ENCODE measurements at regions not wholly inside any gene's neighbourhood (a gene's known extent, or its start where the extent isn't known, plus 50 kb on each side); places are given as distances from the start of the nearest gene placed in this dataset.
"Not testable (repeated sequence)": the region's sequence is repeated elsewhere in the genome, so short reads cannot be mapped to it uniquely, and the experiment has no call there.

DNA sequence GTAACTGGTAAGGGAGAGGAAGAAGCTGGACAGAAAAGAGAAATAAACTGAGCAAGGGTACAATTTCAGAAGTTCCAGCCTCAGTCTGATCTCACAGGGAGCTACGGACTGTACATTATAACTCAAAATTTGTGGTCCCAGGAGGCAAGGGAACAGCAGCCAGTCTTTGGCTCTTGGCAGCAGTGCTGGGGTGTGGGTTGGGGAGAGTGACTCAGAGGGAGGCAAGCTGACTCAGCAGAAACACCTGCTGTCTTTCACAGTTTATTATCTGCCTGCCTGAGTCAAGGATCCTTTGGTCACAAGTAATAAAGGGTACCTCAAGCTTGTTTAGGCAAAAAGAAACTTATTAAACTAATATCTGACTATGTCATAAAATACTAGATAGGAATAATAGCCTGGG lies 73.5 kb upstream of the KIF2B start:
- TF ChIP-seq ZBTB17 (tag by site-specific recombination; IDR thresholded peaks at IDR 0.05) (no peak), ZEB2 (tag by site-specific recombination; IDR thresholded peaks at IDR 0.05) (no peak), ZNF174 (tag by site-specific recombination; IDR thresholded peaks at IDR 0.05) (no peak), ZNF530 (tag by site-specific recombination; IDR thresholded peaks at IDR 0.05; ENCODE audit: low read depth) (no peak), ZNF701 (tag by site-specific recombination; IDR thresholded peaks at IDR 0.05) (no peak), ZNF600 (tag by site-specific recombination; IDR thresholded peaks at IDR 0.05) (no peak), ZNF621 (tag by site-specific recombination; IDR thresholded peaks at IDR 0.05) (no peak), ZNF677 (tag by site-specific recombination; IDR thresholded peaks at IDR 0.05) (no peak), SP7 (tag by site-specific recombination; IDR thresholded peaks at IDR 0.05) (no peak), YY1 (tag by site-specific recombination; IDR thresholded peaks at IDR 0.05) (no peak)
- TF ChIP-seq, protein P1, sequence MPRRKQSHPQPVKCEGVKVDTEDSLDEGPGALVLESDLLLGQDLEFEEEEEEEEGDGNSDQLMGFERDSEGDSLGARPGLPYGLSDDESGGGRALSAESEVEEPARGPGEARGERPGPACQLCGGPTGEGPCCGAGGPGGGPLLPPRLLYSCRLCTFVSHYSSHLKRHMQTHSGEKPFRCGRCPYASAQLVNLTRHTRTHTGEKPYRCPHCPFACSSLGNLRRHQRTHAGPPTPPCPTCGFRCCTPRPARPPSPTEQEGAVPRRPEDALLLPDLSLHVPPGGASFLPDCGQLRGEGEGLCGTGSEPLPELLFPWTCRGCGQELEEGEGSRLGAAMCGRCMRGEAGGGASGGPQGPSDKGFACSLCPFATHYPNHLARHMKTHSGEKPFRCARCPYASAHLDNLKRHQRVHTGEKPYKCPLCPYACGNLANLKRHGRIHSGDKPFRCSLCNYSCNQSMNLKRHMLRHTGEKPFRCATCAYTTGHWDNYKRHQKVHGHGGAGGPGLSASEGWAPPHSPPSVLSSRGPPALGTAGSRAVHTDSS (tag by site-specific recombination; IDR thresholded peaks at IDR 0.05): no peak
- Histone ChIP-seq H3K9me3 (ENCODE audit: control insufficient read depth, insufficient read depth, low read depth, low read length) (no peaks in the 10 kb centered on the region), H3K36me3 (ENCODE audit: control insufficient read depth in 2 of 2, insufficient read depth in 1 of 2, low read length in 2 of 2) (no peaks in the 10 kb centered on the region), H3K4me3 (ENCODE audit: low read depth, low read length) (no peak overlapping the region), H3K27ac (ENCODE audit: extremely low read depth, low read depth, low read length) (no peak overlapping the region), H3K4me1 (ENCODE audit: control insufficient read depth, insufficient read depth, low read length) (no peaks in the 10 kb centered on the region)
- CTCF ChIA-PET: no interaction called here
- POLR2A ChIA-PET: no interaction called here

DNA sequence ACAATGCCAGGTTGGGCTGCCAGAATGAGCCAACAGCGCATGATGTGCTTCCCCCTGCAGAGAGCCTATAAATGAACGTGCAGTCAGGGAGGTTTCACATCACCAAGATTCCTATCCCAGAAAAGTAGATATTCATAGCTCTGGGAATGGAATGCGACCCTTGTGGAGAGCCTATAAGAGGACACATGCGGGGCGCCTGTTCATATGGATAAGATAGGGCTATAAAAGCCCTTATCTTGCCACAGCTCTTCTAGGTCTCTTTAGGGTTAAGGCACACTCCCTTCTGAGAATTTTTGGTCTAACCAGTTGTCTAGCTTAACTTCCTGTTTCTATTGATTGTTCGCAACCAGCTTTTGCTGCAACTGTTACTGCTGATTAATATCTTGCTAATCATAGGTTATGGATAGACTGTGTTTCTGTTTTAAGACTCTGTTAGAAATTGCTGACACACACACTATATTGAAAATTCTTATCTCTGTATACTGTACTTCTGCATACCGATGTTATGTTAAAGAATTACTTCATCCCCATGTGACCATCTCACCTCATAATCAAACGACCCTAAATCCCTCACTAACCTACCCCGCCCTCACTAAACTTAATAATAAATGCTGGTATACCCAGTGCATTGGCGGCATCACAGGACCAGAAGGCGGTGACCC lies 74.4 kb upstream of the KIF2B start:
- H3K36me3 ChIP-seq (ENCODE audit: control insufficient read depth in 2 of 2, insufficient read depth in 1 of 2, low read length in 2 of 2); H3K4me1 ChIP-seq (ENCODE audit: control insufficient read depth, insufficient read depth, low read length); H3K4me3 ChIP-seq (ENCODE audit: low read depth, low read length); H3K27ac ChIP-seq (ENCODE audit: extremely low read depth, low read depth, low read length); POLR2A ChIA-PET; H3K9me3 ChIP-seq (ENCODE audit: control insufficient read depth, insufficient read depth, low read depth, low read length); CTCF ChIA-PET: not testable (repeated sequence)

DNA sequence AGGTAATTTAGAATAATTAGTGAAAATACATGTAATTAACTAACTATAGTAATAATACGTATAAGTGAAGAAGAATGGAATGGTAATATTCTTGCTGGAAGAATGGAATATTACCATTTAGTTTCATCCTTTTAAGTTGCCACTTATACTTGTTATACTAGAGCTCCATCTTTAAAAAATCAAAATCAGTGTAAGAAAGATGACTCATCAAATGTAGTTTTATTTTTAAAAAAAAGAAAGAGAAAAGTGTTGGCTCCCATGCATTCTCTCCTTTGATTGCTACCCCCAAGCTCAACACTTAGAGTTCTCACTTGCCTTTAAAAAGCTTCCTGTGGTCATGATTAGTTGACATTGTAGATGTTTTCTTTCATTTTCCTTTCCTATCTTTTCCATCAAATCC lies 82.4 kb upstream of the KIF2B start:
- POLR2A ChIA-PET: no interaction called here
- Histone ChIP-seq H3K27ac (ENCODE audit: extremely low read depth, low read depth, low read length) (no peak overlapping the region), H3K4me1 (ENCODE audit: control insufficient read depth, insufficient read depth, low read length) (no peaks in the 10 kb centered on the region), H3K9me3 (ENCODE audit: control insufficient read depth, insufficient read depth, low read depth, low read length) (no peaks in the 10 kb centered on the region), H3K36me3 (ENCODE audit: control insufficient read depth in 2 of 2, insufficient read depth in 1 of 2, low read length in 2 of 2) (no peaks in the 10 kb centered on the region), H3K4me3 (ENCODE audit: low read depth, low read length) (no peak overlapping the region)
- CTCF ChIA-PET: no interaction called here
- TF ChIP-seq, protein P2, sequence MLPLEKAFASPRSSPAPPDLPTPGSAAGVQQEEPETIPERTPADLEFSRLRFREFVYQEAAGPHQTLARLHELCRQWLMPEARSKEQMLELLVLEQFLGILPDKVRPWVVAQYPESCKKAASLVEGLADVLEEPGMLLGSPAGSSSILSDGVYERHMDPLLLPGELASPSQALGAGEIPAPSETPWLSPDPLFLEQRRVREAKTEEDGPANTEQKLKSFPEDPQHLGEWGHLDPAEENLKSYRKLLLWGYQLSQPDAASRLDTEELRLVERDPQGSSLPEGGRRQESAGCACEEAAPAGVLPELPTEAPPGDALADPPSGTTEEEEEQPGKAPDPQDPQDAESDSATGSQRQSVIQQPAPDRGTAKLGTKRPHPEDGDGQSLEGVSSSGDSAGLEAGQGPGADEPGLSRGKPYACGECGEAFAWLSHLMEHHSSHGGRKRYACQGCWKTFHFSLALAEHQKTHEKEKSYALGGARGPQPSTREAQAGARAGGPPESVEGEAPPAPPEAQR (tag by site-specific recombination; IDR thresholded peaks at IDR 0.05): no peak
- TF ChIP-seq, protein P3, sequence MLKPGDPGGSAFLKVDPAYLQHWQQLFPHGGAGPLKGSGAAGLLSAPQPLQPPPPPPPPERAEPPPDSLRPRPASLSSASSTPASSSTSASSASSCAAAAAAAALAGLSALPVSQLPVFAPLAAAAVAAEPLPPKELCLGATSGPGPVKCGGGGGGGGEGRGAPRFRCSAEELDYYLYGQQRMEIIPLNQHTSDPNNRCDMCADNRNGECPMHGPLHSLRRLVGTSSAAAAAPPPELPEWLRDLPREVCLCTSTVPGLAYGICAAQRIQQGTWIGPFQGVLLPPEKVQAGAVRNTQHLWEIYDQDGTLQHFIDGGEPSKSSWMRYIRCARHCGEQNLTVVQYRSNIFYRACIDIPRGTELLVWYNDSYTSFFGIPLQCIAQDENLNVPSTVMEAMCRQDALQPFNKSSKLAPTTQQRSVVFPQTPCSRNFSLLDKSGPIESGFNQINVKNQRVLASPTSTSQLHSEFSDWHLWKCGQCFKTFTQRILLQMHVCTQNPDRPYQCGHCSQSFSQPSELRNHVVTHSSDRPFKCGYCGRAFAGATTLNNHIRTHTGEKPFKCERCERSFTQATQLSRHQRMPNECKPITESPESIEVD (tag by site-specific recombination; IDR thresholded peaks at IDR 0.05): no peak
- TF ChIP-seq, protein P4, sequence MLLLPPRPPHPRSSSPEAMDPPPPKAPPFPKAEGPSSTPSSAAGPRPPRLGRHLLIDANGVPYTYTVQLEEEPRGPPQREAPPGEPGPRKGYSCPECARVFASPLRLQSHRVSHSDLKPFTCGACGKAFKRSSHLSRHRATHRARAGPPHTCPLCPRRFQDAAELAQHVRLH (tag by site-specific recombination; IDR thresholded peaks at IDR 0.05): no peak
- TF ChIP-seq ZNF16 (tag by site-specific recombination; IDR thresholded peaks at IDR 0.05; ENCODE audit: low read depth): no peak
- TF ChIP-seq ZNF292 (tag by site-specific recombination; IDR thresholded peaks at IDR 0.05; ENCODE audit: borderline replicate concordance, low read depth): no peak
- TF ChIP-seq MEIS1 (CRISPR knock-in tag; IDR thresholded peaks at IDR 0.05; ENCODE audit: borderline replicate concordance): no peak
- TF ChIP-seq ZNF155 (tag by site-specific recombination; IDR thresholded peaks at IDR 0.05): no peak
- no peak for TF ChIP-seq FEZF1 (tag by site-specific recombination; IDR thresholded peaks at IDR 0.05)
- no peak for TF ChIP-seq SCRT1 (tag by site-specific recombination; IDR thresholded peaks at IDR 0.05; ENCODE audit: borderline replicate concordance)
- no peak for TF ChIP-seq ZNF626 (tag by site-specific recombination; IDR thresholded peaks at IDR 0.05)
- no peak for TF ChIP-seq ZBTB1 (tag by site-specific recombination; IDR thresholded peaks at IDR 0.05)
- TF ChIP-seq, protein P5, sequence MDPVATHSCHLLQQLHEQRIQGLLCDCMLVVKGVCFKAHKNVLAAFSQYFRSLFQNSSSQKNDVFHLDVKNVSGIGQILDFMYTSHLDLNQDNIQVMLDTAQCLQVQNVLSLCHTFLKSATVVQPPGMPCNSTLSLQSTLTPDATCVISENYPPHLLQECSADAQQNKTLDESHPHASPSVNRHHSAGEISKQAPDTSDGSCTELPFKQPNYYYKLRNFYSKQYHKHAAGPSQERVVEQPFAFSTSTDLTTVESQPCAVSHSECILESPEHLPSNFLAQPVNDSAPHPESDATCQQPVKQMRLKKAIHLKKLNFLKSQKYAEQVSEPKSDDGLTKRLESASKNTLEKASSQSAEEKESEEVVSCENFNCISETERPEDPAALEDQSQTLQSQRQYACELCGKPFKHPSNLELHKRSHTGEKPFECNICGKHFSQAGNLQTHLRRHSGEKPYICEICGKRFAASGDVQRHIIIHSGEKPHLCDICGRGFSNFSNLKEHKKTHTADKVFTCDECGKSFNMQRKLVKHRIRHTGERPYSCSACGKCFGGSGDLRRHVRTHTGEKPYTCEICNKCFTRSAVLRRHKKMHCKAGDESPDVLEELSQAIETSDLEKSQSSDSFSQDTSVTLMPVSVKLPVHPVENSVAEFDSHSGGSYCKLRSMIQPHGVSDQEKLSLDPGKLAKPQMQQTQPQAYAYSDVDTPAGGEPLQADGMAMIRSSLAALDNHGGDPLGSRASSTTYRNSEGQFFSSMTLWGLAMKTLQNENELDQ (tag by site-specific recombination; IDR thresholded peaks at IDR 0.05; ENCODE audit: low read depth): no peak
- no peak for TF ChIP-seq ZNF791 (tag by site-specific recombination; IDR thresholded peaks at IDR 0.05)
- no peak for TF ChIP-seq ZNF404 (tag by site-specific recombination; IDR thresholded peaks at IDR 0.05)
- TF ChIP-seq ZNF133 (tag by site-specific recombination; IDR thresholded peaks at IDR 0.05): no peak
- TF ChIP-seq YY2 (tag by site-specific recombination; IDR thresholded peaks at IDR 0.05): no peak
